Activated CD4-positive, CD25-positive, alpha-beta regulatory T cell treated with anti-CD3 and anti-CD28 coated beads, Interleukin-2, amount 50 U/mL, for 24 hours (primary cell): ENCODE measurements at regions not wholly inside any gene's neighbourhood (a gene's known extent, or its start where the extent isn't known, plus 50 kb on each side); places are given as distances from the start of the nearest gene placed in this dataset.

Source experiments
- ATAC-seq, 2 donors: fragments of 150-1000 bp; cut with Tn5 transposase; one replicate each; pipeline ENCODE4 v1.10.0; 2021; ENCODE audit warnings: mild to moderate bottlenecking in 1 of 2, moderate library complexity in 1 of 2

DNA sequence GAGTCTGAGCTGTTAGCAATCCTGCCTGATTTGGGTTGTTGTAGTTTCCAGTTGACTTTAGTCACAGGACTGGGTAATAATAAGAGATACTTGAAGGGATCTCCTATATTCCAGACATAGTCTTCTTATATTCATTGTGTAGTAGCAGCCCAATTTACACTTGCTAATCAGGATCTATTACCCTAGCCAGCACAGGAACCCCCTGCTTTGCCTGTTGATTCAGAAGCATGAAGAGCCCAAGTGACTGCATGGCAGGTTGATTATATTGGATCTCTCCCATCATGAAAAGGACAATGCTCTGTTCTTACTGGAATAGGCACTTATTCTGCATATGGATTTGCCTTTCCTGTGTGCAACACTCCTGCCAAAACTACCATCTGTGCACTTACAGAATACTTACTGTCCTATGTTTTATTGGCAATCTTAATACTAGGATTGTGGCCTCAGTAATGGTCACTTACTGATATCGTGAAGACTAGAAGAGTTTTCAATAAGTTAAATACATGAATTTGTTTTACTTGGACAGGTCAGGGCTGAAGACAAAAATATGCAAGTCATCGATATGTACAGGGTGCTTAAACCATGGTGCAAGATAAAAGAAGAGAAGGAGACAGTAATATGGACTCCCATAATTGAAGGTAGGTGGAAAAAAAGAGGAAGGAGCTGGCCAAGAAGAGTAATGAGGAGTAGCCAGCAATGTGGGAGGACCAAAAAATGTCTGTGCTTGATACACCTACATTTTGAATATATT, 304.1 kb downstream of the MCTP2 start:
- ATAC-seq = no peak

DNA sequence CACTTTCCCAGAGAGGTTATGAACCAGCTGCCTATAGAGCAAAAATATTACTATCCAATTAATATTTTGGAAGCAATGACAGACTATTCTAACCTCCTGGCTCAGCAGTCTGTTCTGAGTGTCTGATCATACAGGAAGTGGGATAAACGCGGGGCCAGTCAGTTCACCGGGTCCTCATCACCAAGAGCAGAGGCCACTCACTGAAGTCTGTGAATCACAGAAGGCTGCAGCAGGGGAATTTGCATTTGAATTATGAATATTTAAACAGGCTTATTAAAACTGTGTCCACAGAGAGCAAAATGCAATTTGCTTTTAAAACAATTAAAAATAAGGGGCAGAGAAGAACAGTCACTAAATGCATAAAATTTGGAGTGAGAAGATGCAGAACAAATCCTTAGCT, 305.2 kb downstream of the MCTP2 start:
- no peak for ATAC-seq

DNA sequence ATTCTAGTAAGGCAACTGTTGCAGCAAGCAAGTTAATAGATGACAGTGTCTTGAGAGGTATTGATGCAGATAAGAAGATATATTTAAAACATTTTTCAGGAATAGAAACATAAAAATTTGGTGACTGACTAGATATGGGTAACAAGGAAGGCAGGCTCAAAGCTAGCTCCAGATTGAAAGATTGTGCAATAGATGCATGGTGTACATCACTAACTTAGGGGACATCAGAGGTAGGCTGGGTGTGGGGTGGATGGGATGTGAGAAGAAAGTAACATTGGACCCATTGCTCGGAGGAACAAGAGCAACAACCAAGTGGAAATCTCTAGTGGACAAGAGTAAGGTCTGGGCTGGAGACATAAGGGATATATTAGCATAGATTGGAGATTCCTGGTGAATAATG, 306.9 kb downstream of the MCTP2 start:
- ATAC-seq = no peak

DNA sequence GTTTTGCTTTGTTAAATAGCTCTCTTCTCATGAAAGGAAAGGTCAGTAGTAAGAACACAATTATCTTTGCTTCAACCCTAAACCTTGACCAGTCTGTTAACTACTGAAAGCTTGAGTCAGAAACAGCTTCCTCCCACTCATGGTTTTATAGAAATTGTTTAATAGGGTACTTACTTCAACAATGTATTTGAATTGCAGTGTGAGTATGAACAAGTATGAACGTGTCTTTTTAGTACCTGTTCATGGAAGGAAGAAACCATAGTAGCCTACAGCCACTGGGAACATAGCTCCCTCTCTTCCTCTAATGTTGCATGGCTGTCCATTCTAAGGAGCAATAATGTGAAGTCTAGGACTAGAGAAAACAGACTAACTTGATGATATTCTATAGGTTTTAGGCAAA, 311.0 kb downstream of the MCTP2 start:
- no peak for ATAC-seq

DNA sequence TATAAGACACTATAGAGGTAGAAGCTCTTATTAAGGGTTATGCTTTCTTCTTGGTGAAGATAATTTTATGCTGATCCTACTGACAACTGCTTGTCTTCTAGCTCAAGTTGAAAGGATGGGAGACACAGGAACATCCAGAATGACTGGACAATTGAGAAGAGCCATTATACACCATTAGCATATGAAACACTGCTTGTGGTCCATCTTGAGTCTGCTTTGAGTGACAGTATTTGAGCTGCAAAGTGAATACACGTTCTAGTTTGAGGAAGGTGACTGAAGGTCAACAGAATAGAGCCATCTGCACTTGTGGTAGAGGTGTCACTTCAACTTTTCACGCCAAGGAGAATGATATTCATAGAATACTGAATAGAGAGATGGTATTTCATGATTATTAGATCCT, 315.4 kb downstream of the MCTP2 start:
- ATAC-seq = no peak

DNA sequence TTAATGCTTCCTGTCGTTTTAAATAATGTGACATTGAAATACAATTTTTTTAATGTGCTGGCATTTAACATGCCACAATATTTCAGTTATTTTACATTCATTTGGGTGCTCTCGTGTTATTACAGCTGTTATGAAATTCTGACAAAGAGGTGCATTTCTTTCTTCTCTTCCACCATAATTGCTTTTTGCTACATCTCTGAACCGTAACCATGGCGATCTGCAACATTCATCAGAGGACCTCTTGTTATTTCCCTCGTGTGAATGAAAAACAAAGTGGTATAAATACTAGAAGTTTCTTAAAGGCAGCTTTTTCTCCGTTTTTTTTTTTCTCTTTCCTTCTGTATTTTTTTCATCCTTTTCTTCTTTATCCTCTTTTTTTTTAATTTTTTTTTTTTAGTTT, 316.4 kb downstream of the MCTP2 start:
- ATAC-seq = no peak

DNA sequence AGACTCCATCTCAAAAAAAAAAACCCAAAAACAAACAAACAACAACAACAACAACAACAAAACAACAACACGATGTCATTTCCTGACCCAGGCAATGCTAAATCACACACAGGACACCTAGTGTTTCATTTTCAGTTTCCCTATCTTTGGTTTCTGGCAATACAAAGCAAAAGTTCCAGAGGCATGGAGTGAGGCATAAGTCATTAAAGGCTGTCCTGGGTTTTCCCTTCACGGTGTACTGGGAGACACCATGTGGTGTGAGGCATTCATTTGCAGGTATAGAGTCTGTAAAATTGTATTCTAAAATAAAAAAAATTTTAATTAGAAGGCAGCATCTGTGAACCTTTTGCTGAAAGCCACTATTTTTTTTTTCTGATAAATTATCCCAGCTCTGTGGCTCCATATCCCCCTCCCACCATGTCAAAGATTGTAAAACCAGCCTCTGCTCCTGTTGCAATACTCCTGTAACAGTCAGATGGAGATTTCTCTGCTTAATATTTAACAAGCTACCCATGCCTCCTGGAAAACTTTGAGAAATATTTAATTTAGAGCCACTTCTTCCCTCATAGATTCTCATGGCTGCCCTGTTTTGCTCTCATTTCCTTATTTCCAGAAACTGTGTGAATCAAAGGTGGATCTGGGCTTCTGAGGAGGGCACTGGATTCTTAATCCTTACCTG, 324.6 kb downstream of the MCTP2 start:
- ATAC-seq = no peak

DNA sequence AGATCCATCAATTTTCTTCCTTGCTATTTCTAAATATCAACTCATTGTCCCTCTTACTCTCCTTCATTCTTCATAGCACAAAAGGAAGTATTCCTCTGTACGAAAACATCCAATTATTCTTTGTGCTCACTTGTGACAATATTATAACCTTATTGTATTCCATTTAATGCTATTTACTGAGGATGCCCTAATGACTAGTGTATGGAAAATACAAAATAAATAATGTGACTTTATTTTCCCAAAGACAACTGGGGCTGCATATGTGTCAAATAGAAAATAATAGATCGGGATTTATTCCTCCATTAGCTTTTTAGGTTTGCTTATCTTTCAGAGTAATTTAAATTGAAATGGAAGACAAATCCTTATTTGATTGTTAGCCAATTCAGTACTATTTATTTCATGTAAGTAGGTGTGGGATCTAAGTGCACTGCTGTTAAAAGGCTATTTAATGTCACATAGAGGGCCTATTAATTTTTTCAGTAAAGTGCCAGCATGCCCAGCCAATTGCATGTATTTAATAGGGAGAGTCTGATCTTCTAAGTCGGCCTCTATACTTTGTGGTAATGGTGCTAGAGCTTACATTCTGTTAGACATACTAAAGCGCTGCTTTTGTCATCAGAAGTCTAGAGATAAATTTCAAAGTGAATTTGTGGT, 329.8 kb downstream of the MCTP2 start:
- ATAC-seq = no peak

DNA sequence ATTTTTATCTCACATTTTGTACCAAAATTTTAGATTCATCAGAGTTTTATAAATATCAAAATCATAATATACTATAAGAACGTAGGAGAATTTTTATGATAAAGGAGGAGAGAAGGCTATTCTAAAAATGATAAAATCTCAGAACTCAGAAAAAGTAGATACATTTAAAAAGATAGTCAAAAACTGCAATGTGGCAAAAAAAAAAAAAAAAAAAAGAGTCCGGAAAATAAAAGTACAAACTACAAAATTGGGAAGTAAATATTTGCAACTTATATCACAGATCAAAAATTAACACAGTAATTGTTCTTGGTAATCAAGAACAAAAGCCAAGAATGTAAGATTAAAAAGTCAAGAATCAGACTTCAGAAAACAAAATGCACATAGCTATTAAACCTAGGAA, 332.1 kb downstream of the MCTP2 start:
- ATAC-seq = no peak

DNA sequence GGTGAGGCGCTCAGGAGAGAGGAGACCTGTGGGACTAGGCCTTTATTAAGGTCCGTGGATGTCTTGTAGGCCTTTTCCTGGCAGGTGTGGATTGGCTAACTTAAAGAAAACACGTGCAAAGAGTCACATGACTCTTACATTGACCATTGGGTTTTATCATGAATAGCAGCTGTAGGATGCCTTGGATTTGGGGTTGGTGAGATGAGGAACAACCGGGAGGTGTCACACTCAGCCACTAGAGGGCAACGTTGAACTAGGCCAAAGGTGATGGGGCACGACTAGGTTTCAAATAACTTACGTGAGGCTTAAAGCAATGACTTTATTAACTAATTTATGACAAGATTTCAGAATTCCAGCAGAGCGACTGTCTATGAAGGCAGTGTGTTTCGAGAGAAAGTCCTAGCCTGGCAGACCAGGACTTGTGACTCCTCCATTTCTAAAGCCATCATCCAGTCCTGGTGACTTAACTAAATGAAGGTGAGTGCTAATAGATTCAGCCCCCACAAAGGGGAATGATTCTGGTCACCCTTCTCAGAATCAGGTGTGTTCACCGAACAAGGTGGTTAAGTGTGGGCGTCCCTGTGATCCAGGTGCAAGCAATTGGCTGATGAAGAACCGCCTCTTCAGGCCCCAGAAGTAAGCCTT, 345.6 kb downstream of the MCTP2 start:
- ATAC-seq = no peak

DNA sequence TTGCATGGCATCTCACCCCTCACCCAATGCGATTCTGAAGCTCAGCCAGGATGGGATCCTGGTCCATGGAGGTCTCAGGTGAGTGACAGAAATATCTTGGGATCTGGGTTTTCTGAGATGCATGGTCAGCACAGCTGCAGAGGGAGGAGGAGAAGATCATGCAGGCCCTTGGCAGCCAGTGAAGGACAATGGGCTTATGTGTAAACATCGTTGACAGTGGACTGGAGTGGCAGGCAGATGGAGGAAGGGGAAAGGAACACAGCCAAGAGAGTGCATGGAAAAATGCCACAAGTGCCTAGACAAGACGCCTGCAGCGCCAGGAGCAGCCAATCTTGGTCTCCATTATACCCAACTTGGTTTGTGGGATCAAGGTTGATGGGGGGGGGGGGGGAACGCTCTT, 347.9 kb downstream of the MCTP2 start:
- ATAC-seq = no peak

DNA sequence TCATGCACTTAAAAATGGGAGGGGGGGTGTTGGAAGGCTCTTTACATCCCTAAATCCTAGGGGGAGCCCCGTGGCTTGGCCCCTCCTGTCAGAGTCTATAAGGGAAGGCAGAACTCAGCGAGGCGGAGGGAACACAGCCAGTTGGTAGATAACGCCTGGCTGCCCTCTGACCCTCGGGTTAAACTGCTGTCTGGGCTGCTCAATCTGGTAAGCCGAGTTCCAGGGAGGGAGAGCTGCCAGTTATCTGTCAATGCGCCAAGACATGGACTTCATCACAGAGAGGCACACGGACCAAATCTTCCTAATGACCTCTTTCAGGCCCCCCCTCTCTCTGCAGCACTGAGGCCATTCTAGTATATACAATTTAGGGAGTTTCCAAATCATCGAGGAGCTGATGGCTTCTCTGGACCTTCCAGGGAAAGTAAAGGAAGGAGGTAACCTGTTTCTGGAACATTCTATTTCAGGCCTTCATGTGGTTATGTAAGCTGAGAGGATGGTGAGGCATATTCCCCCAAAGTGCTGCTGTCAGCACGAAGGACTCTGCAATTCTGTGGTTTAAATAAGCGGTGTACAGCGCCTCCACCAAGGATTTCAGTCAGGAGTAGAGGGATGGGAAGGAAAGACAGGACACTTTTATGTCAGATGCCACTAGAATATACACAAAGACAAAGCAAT, 349.0 kb downstream of the MCTP2 start:
- no peak for ATAC-seq

DNA sequence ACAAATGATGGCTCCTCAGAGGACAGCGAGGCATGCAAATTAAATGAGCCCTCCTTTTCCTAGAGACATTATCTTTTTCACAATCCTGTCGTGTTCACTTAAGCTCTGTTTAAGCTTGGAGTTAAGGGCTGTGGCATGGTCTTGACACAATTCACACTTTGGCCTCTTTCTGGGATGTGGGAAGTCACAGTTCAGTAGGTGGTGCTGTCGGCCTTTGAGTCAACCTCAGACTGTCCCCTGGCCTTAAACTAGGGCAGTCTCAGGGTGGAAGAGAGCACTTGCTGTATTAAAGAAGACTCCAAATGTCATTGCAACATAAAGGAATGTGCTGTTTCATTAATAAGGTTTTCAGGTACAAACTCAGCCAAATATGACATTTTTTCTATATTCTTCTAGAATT, 351.0 kb downstream of the MCTP2 start:
- no peak for ATAC-seq

DNA sequence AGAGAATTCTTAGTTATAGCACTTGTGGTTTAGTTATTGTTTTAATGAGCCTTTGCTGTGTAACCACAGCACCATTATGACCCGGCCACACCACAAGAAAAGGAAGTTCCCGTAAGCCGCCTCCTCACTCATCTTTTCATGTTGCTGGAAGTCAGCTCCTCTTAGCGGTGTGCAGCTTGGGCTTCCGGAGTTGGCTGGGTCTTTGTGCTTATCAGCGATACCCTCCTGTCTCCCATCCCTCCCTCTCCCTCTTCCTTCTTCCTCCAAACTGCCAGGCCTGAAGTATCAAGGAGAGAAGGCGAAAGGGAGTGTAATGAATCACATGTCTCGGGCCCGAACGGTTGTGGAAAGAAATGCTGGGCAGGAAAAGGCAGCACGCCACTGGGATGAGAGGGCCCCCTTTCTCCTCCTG, 353.5 kb downstream of the MCTP2 start:
- peak; percentile 59 to 72 for ATAC-seq

DNA sequence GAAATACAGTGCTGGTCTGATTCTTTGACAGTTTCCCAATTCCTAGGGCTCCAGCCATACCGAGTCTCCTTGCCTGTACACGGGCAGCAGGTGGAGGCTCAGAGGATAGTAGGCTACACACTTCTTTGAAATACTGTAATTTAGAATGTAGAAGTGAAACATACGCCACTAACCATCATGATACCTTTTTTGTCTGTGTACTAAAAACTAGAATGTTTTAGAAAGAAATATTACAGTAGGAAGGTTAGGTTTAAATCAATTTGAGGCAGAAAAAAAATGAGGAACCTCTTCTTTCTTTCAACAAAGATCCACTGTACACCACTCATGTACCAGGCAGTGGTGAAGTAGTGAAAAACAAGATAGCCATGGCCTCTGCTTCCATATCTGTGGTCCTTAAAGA, 354.7 kb downstream of the MCTP2 start:
- no peak for ATAC-seq

DNA sequence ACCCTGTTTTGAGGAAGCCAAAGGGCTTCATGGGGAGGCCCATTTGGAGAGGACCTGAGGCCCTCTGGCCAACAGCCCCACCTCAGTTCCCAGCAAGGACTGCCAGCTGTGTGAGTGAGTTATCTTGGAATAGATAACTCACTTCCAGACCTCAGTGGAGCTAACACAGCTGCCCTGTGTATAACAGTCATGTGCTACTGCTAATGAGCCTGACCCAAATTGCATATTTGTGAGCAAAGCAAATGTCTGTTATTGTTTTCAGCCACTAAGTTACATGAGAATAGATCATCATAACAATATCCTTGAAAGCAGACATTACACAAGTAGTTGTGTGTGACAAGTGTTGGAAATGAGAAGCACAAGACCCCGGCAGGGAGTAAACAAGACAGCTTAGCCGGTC, 355.8 kb downstream of the MCTP2 start:
- ATAC-seq = no peak

DNA sequence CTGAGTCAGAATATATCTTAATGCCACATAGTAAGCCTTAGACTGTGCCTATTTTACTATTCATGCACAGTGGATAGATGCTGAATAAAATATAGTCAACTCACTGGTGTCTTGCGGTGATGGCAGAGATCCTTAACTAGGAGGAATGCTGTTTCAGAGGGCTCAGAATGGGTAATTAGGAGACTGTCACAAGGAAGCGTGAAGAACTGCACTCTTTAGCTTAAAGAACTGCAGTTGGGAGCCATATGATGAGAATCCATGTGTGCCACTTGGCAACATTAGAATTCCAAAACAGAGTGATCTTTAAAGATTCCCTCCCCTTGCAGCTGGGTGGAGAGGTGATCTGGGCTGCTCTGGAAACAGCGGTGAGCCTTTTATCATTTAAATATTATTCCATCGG, 357.6 kb downstream of the MCTP2 start:
- ATAC-seq = no peak

DNA sequence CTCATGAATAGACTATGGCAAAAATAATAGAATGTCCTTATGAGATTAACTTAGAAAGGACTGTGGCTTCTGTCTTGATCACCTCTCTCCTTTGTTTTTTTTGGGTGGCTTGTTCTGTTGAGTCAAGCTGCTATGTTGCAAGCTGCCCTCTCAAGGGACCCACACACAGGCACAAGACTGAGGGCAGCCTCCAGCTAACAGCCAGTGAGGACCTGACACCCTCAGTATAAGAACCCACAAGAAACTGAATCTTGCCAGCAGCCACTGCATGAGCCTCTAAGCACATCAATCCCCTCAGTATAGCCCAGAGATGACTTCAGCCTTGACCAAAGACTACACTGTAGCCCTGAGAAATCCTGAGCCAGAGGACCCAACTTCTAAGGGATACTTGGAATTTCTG, 361.1 kb downstream of the MCTP2 start:
- no peak for ATAC-seq

DNA sequence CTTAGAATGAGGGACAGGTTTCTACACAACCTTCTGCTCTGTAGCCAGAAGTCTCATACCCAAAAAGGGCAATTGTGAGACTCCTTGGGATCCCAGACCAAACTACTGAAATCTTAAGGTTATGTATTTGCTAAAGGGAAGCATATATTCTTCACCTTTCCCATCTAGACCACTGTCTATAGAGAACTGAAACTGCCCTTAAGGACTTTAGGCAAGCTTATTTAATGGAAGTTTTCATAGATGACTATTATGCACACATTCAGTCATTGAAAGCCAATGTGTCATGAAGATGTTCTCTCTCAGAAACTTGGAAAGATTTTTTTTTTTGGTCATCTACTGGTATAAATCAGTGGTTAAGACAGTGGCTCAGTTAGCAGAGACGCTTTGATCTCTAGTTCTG, 365.3 kb downstream of the MCTP2 start:
- ATAC-seq = no peak

DNA sequence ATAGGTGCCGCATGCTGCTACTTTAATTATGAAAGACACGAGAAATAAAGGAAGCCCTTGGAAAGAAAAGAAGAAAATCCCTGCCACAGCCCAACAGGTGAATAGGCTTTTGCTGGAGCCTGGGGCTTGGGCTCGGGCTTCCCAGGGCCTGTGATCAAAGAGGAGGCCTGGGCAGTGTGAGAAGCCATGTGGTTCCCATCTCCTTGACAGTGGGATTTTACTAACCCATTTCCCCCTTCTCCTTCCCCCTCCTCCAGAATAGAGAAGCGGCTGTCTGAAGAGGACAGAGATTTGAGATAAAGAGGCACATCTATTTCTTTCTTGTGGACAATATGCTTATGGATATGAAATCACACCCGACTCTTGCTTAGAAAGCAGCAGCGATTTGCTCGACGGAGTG, 369.1 kb downstream of the MCTP2 start:
- ATAC-seq = no peak

DNA sequence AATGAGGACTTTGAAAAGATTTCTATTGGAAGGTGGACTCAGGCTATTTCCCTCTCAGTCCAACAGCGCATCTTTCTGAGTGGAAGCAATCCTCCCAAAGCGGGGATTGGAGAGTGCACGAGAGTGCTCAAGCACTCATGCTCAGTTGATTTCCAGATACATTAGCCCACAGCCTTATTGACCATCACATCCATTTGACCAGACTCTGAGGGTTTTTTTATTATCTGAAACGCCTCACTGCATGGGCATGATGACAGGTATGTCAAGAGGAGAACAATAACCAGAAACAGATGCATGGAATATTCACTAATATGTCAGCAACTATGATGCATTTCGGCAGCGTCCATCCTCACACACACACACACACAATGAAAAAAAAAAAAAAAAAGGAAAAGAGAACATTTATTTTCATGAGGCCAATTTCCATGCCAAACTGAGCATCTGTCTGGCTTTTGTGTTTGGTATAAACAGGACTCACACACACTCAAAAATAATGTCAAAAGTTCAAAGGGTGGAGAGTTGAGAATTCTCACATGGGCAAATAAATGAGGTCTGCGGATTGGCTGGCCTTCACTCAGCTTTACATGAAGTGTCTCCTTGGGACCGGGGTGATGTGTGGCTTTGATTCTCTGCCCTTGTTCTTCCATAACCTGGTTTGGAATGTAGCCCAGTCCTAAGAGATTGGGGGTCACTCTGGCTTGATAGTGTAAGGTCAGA, 371.6 kb downstream of the MCTP2 start:
- ATAC-seq = no peak

DNA sequence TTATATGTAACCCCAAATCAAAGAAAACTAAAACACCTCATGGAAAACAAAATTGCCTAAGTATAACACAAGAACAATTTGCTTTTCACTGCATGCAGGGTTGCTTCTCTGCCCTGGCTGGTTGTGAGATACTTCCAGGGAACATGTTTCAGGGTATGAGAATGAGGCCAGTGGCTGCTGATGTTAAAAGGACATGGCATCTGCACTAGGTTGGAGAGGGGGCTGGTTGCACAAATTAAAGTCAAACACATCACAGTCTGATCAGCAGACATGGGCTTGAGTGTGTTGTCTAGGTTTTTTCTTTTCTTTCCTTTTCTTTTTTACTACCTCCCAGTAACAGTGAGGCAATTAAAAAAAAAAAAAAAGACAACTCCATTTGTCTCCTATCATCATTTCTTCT, 374.9 kb downstream of the MCTP2 start:
- ATAC-seq = no peak
